H9 (cell line): ENCODE measurements at regions not wholly inside any gene's neighbourhood (a gene's known extent, or its start where the extent isn't known, plus 50 kb on each side); places are given as distances from the start of the nearest gene placed in this dataset.

Experiments used
- DNase-seq: peaks from one replicate; pipeline ENCODE4 v3.0.0-alpha.2; 2017
- H2AFZ ChIP-seq: one replicate; pipeline ENCODE4 v1.6.1; 2013; ENCODE audit warnings: mild to moderate bottlenecking, low read length, control low read depth, moderate library complexity
- H2AK5ac ChIP-seq: 2 replicates; pipeline ENCODE4 v1.6.1; 2013; ENCODE audit warnings: low read length, control low read depth, mixed read lengths; ENCODE audit not compliant: insufficient read length
- H2BK120ac ChIP-seq: one replicate; pipeline ENCODE4 v1.6.1; 2013; ENCODE audit warnings: low read depth, mild to moderate bottlenecking, low read length, control low read depth, inconsistent platforms; ENCODE audit not compliant: poor library complexity, severe bottlenecking
- H2BK12ac ChIP-seq: 2 replicates; pipeline ENCODE4 v1.6.1; 2013; ENCODE audit warnings: low read length, control low read depth, mixed read lengths, low read depth; ENCODE audit not compliant: insufficient read length
- H2BK15ac ChIP-seq: 2 replicates; pipeline ENCODE4 v1.6.1; 2013; ENCODE audit warnings: low read depth, low read length, control low read depth
- H2BK20ac ChIP-seq: one replicate; pipeline ENCODE4 v1.6.1; 2013; ENCODE audit warnings: low read depth, mild to moderate bottlenecking, low read length, control low read depth, inconsistent platforms; ENCODE audit not compliant: poor library complexity, severe bottlenecking
- H2BK5ac ChIP-seq: 2 replicates; pipeline ENCODE4 v1.6.1; 2013; ENCODE audit warnings: low read length, control low read depth, mixed read lengths; ENCODE audit not compliant: insufficient read length
- H3K14ac ChIP-seq: 2 replicates; pipeline ENCODE4 v1.6.1; 2013; ENCODE audit warnings: low read length, control low read depth; ENCODE audit not compliant: insufficient read depth
- H3K18ac ChIP-seq: 2 replicates; pipeline ENCODE4 v1.6.1; 2013; ENCODE audit warnings: low read depth, mild to moderate bottlenecking, mixed read lengths, low read length, control low read depth; ENCODE audit not compliant: insufficient read length
- H3K23ac ChIP-seq: 2 replicates; pipeline ENCODE4 v1.6.1; 2013; ENCODE audit warnings: low read length, control low read depth, mixed read lengths, low read depth; ENCODE audit not compliant: insufficient read length
- H3K23me2 ChIP-seq: 2 replicates; pipeline ENCODE4 v1.6.1; 2013; ENCODE audit warnings: low read depth, mild to moderate bottlenecking, mixed read lengths, low read length, control low read depth; ENCODE audit not compliant: insufficient read length, poor library complexity, severe bottlenecking
- H3K27ac ChIP-seq: 2 replicates; pipeline ENCODE4 v1.5.1; 2013; ENCODE audit warnings: low read length, control low read depth, mixed read lengths, low read depth; ENCODE audit not compliant: insufficient read length
- H3K27me3 ChIP-seq: 2 replicates; pipeline ENCODE4 v1.6.1; 2013; ENCODE audit warnings: low read length, control low read depth, inconsistent platforms; ENCODE audit not compliant: insufficient read depth
- H3K4ac ChIP-seq: 2 replicates; pipeline ENCODE4 v1.6.1; 2013; ENCODE audit warnings: low read depth, mild to moderate bottlenecking, control low read depth, inconsistent platforms, low read length, moderate library complexity
- H3K4me1 ChIP-seq: 2 replicates; pipeline ENCODE4 v1.6.1; 2013; ENCODE audit warnings: low read length, control low read depth, inconsistent platforms; ENCODE audit not compliant: insufficient read depth
- H3K4me2 ChIP-seq: 2 replicates; pipeline ENCODE4 v1.6.1; 2013; ENCODE audit warnings: low read length, control low read depth, mixed read lengths; ENCODE audit not compliant: insufficient read length, insufficient read depth
- H3K56ac ChIP-seq: 2 replicates; pipeline ENCODE4 v1.6.1; 2013; ENCODE audit warnings: low read depth, mild to moderate bottlenecking, mixed read lengths, low read length, control low read depth; ENCODE audit not compliant: insufficient read length
- H3K79me1 ChIP-seq: 2 replicates; pipeline ENCODE4 v1.6.1; 2013; ENCODE audit warnings: low read depth, mild to moderate bottlenecking, moderate library complexity, low read length, control low read depth, inconsistent platforms; ENCODE audit not compliant: insufficient read depth, poor library complexity, severe bottlenecking
- H3K79me2 ChIP-seq: 2 replicates; pipeline ENCODE4 v1.6.1; 2013; ENCODE audit warnings: low read length, control low read depth, inconsistent platforms; ENCODE audit not compliant: insufficient read depth
- H3K9ac ChIP-seq: 2 replicates; pipeline ENCODE4 v1.6.1; 2013; ENCODE audit warnings: low read length, control low read depth, mixed read lengths; ENCODE audit not compliant: insufficient read length; ENCODE audit errors: extremely low read depth
- H3K9me3 ChIP-seq: one replicate; pipeline ENCODE4 v1.6.1; 2013; ENCODE audit warnings: low read depth, low read length, inconsistent platforms; ENCODE audit not compliant: control insufficient read depth
- H3T11ph ChIP-seq: one replicate; pipeline ENCODE4 v1.6.1; 2013; ENCODE audit warnings: mild to moderate bottlenecking, low read length, control low read depth, inconsistent platforms
- H4K20me1 ChIP-seq: one replicate; pipeline ENCODE4 v1.6.1; 2013; ENCODE audit not compliant: control insufficient read depth, insufficient read length, insufficient read depth
- H4K5ac ChIP-seq: 2 replicates; pipeline ENCODE4 v1.6.1; 2013; ENCODE audit warnings: low read depth, mild to moderate bottlenecking, mixed read lengths, low read length, control low read depth; ENCODE audit not compliant: insufficient read length
- H4K8ac ChIP-seq: replicated peaks from 2 replicates; pipeline ENCODE4 v1.6.1; 2013; ENCODE audit warnings: low read length, control low read depth, mixed read lengths, low read depth; ENCODE audit not compliant: insufficient read length
- H4K91ac ChIP-seq: 2 replicates; pipeline ENCODE4 v1.6.1; 2013; ENCODE audit warnings: low read depth, mild to moderate bottlenecking, moderate library complexity, mixed read lengths, low read length, control low read depth; ENCODE audit not compliant: insufficient read length
- H3K27ac Mint-ChIP-seq, 3 experiments: 2 replicates in 2 of 3; 3 replicates in 1 of 3; pipeline ENCODE4 v1.8.0; 2020 to 2021; ENCODE audit warnings: mixed read lengths in 3 of 3, mild to moderate bottlenecking in 1 of 3, moderate library complexity in 1 of 3
- H3K27me3 Mint-ChIP-seq: 2 replicates; pipeline ENCODE4 v1.8.0; 2021; ENCODE audit warnings: low read depth, mild to moderate bottlenecking, moderate library complexity, mixed read lengths
- H3K36me3 Mint-ChIP-seq, 3 experiments: 2 replicates in 2 of 3; 3 replicates in 1 of 3; pipeline ENCODE4 v1.8.0; 2020 to 2021; ENCODE audit warnings: low read depth in 3 of 3, mixed read lengths in 3 of 3; ENCODE audit not compliant: insufficient read depth in 1 of 3
- H3K4me1 Mint-ChIP-seq, 2 experiments: 2 replicates each; pipeline ENCODE4 v1.8.0; 2020; ENCODE audit warnings: mixed read lengths in 2 of 2
- H3K4me3 Mint-ChIP-seq, 2 experiments: 2 replicates in 1 of 2; 3 replicates in 1 of 2; pipeline ENCODE4 v1.8.0; 2020 to 2021; ENCODE audit warnings: mild to moderate bottlenecking in 2 of 2, mixed read lengths in 2 of 2, moderate library complexity in 1 of 2
- H3K9me3 Mint-ChIP-seq, 2 experiments: 2 replicates in 1 of 2; 3 replicates in 1 of 2; pipeline ENCODE4 v1.8.0; 2020; ENCODE audit warnings: mild to moderate bottlenecking in 2 of 2, mixed read lengths in 2 of 2, moderate library complexity in 1 of 2
- CTCF ChIP-seq: fragments of 200-600 bp; sonication (generic); conservative IDR thresholded peaks from 3 replicates; pipeline ENCODE4 v1.8.0; 2021; ENCODE audit warnings: antibody characterized with exemption, mild to moderate bottlenecking
- WGBS: extraction: QIAGEN DNeasy Blood & Tissue Kit; methylation state at CpG from one replicate; pipeline ENCODE4 v1.1.7; 2013; ENCODE audit warnings: missing lambda C conversion rate, low lambda C conversion rate, mixed read lengths; ENCODE audit not compliant: insufficient read length; ENCODE audit errors: extremely low coverage; 5-methylcytosine and 5-hydroxymethylcytosine counted together

- no peak for TF ChIP-seq CTCF
- Histone ChIP-seq H3K23me2 (no peaks in the 10 kb centered on the region), H2BK12ac (no peak overlapping the region), H3K4me2 (no peak overlapping the region), H2BK20ac (no peak overlapping the region), H3K4me1 (no peaks in the 10 kb centered on the region), H2AK5ac (no peak overlapping the region), H3K18ac (no peak overlapping the region), H4K5ac (no peak overlapping the region), H4K20me1 (no peaks in the 10 kb centered on the region), H3K23ac (no peak overlapping the region), H3K79me2 (no peaks in the 10 kb centered on the region), H2BK15ac (no peak overlapping the region), H3K4ac (no peak overlapping the region), H3K9me3 (no peaks in the 10 kb centered on the region), H3T11ph (no peak overlapping the region), H2BK5ac (no peak overlapping the region), H3K9ac (no peak overlapping the region), H4K91ac (no peak overlapping the region), H3K79me1 (no peaks in the 10 kb centered on the region), H2BK120ac (no peak overlapping the region), H4K8ac (no peak overlapping the region), H3K27ac (no peak overlapping the region), H3K27me3 (no peaks in the 10 kb centered on the region), H3K14ac (no peak overlapping the region), H3K56ac (no peak overlapping the region), H2AFZ (no peak overlapping the region)
- H3K27me3 Mint-ChIP-seq = no peaks in the 10 kb centered on the region
- H3K27ac Mint-ChIP-seq = no peak overlapping the region
- H3K4me1 Mint-ChIP-seq = peaks cover 4% of the 10 kb centered on the region in 2 experiments
- WGBS = no CpG with 5 or more reads among the region's 2 CpGs
- no peaks in the 10 kb centered on the region for H3K9me3 Mint-ChIP-seq
- H3K36me3 Mint-ChIP-seq = no peaks in the 10 kb centered on the region
- no peak overlapping the region for H3K4me3 Mint-ChIP-seq
- no peak for DNase-seq
Observed at GRCh38 chr4:114137984-114138383, 158.5 kb upstream of the ARSJ start.
